ENCODE measurements at regions not wholly inside any gene's neighbourhood (a gene's known extent, or its start where the extent isn't known, plus 50 kb on each side); places are given as distances from the start of the nearest gene placed in this dataset.

GRCh38 chr5:5695266-5695665, 272.8 kb downstream of the ICE1 start:
- DNase-seq (ENCODE audit: low read depth, low spot score) = no peak

- DNase-seq (ENCODE audit: low read depth, low spot score) = no peak
Observed at GRCh38 chr5:5688925-5689310, 266.4 kb downstream of the ICE1 start.

- DNase-seq (ENCODE audit: low read depth, low spot score) = no peak
Observed at GRCh38 chr5:5688194-5688924, 265.9 kb downstream of the ICE1 start.

- no peak for DNase-seq (ENCODE audit: low read depth, low spot score)
Observed at GRCh38 chr5:5687113-5687512, 264.6 kb downstream of the ICE1 start.

- no peak for DNase-seq (ENCODE audit: low read depth, low spot score)
Observed at GRCh38 chr5:5686356-5686755, 263.9 kb downstream of the ICE1 start.

GRCh38 chr5:5685737-5686136, 263.3 kb downstream of the ICE1 start:
- no peak for DNase-seq (ENCODE audit: low read depth, low spot score)

- no peak for DNase-seq (ENCODE audit: low read depth, low spot score)
Observed at GRCh38 chr5:5683174-5683573, 260.7 kb downstream of the ICE1 start.

GRCh38 chr5:5678909-5679308, 256.4 kb downstream of the ICE1 start:
- no peak for DNase-seq (ENCODE audit: low read depth, low spot score)

GRCh38 chr5:5677738-5678137, 255.3 kb downstream of the ICE1 start:
- no peak for DNase-seq (ENCODE audit: low read depth, low spot score)

GRCh38 chr5:5676218-5676617, 253.7 kb downstream of the ICE1 start:
- DNase-seq (ENCODE audit: low read depth, low spot score) = no peak

GRCh38 chr5:5675511-5675910, 253.0 kb downstream of the ICE1 start:
- DNase-seq (ENCODE audit: low read depth, low spot score) = no peak

GRCh38 chr5:5671823-5672222, 249.3 kb downstream of the ICE1 start:
- no peak for DNase-seq (ENCODE audit: low read depth, low spot score)

- DNase-seq (ENCODE audit: low read depth, low spot score) = no peak
Observed at GRCh38 chr5:5667136-5667554, 244.7 kb downstream of the ICE1 start.

GRCh38 chr5:5666369-5666768, 243.9 kb downstream of the ICE1 start:
- no peak for DNase-seq (ENCODE audit: low read depth, low spot score)

GRCh38 chr5:5666076-5666365, 243.5 kb downstream of the ICE1 start:
- DNase-seq (ENCODE audit: low read depth, low spot score) = no peak

- no peak for DNase-seq (ENCODE audit: low read depth, low spot score)
Observed at GRCh38 chr5:5665225-5666075, 243.0 kb downstream of the ICE1 start.

- DNase-seq (ENCODE audit: low read depth, low spot score) = no peak
Observed at GRCh38 chr5:5658889-5659465, 236.5 kb downstream of the ICE1 start.

- DNase-seq (ENCODE audit: low read depth, low spot score) = no peak
Observed at GRCh38 chr5:5658226-5658625, 235.7 kb downstream of the ICE1 start.

GRCh38 chr5:5652181-5652580, 229.7 kb downstream of the ICE1 start:
- DNase-seq (ENCODE audit: low read depth, low spot score) = no peak

- DNase-seq (ENCODE audit: low read depth, low spot score) = no peak
Observed at GRCh38 chr5:5650949-5651348, 228.5 kb downstream of the ICE1 start.

- no peak for DNase-seq (ENCODE audit: low read depth, low spot score)
Observed at GRCh38 chr5:5650242-5650641, 227.8 kb downstream of the ICE1 start.

- DNase-seq (ENCODE audit: low read depth, low spot score) = no peak
Observed at GRCh38 chr5:5649641-5650040, 227.2 kb downstream of the ICE1 start.

- no peak for DNase-seq (ENCODE audit: low read depth, low spot score)
Observed at GRCh38 chr5:5648694-5649093, 226.2 kb downstream of the ICE1 start.

Measured in brain pericyte (primary cell).